ENCODE measurements at regions not wholly inside any gene's neighbourhood (a gene's known extent, or its start where the extent isn't known, plus 50 kb on each side); places are given as distances from the start of the nearest gene placed in this dataset.
"Not testable (repeated sequence)": the region's sequence is repeated elsewhere in the genome, so short reads cannot be mapped to it uniquely, and the experiment has no call there.

DNA sequence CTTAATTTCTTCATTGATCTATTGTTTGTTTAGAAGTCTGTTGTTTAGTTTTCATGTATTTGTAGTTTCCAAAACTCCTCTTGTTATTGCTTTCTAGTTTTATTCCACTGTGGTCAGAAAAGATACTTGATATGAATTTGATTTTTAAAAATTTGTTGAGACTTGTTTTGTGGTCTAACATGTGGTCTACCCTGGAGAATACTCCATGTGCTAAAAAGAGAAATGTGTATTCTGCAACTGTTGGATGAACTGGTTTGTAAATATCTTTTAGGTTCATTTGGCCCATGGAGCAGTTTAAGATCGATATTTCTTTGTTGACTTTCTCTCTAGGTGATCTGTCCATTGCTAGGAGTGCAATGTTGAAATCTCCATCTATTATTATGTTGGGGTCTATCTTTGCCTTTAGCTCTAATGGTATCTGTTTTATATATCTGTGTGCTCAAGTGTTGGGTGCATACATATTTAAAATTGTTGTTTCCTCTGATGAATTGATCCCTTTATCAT, 150.6 kb upstream of the ATP10B start:
- DNase-seq (ENCODE audit: low read depth) = no peak
- no peak overlapping the region for H3K4me3 ChIP-seq (ENCODE audit: low read depth, low read length)
- TF ChIP-seq CTCF (conservative IDR thresholded peaks at IDR 0.05; ENCODE audit: low read depth, low read length) = no peak

DNA sequence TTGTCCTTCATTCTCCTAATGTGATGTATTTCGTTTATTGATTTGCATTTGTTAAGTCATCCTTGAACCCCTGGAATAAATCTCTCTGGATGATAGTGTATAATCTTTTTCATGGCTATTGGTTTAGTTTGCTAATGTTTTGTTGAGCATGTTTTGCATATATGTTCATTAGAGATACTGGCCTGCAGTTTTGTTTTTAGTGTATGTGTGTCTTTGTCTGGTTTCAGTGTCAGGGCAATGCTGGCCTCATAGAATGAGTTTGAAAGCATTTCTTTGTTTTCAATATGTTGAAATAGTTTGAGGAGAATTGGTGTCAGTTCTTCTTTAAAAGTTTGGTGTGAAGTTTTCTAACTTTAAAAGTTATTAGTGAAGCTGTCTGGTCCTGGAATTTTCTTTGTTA, 149.6 kb upstream of the ATP10B start:
- H3K4me3 ChIP-seq (ENCODE audit: low read depth, low read length) = no peak overlapping the region
- TF ChIP-seq CTCF (conservative IDR thresholded peaks at IDR 0.05; ENCODE audit: low read depth, low read length) = no peak
- DNase-seq (ENCODE audit: low read depth) = no peak

DNA sequence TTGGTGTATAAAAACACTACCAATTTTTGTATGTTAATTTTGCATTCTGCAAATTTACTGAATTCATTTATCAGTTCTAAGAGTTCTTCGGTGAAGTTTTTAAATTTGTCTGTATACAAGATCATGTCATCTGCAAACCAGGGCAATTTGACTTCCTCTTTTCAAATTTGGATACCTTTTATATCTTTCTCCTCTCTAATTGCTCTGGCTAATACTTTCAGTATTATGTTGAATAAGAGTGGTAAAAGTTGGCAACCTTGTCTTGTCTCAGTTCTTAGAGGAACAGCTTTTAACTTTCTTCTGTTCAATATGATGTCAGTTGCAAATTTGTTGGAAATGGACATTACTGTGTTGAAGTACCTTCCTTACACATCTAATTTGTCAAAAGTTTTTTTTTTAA, 149.1 kb upstream of the ATP10B start:
- DNase-seq (ENCODE audit: low read depth); H3K4me3 ChIP-seq (ENCODE audit: low read depth, low read length): not testable (repeated sequence)

DNA sequence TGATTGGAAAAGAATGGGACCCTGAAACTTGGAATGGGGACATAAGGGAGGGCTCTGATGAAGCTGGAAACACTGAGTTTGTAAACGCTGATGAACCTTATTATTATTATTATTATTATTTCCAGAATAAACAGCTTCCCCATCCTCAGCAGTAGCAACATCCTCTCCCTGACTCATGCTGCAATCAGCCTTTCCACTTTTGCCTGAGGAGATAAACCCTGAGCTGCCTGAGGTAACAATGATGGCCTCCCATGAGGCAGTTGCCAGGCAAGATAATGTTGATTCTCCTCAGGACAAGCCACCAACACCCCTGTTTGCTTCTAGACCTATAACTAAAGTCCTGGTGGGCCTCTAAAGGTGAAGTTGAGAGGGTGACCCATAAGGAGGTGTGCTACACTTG, 139.2 kb upstream of the ATP10B start:
- no peak for DNase-seq (ENCODE audit: low read depth)
- no peak for TF ChIP-seq CTCF (conservative IDR thresholded peaks at IDR 0.05; ENCODE audit: low read depth, low read length)
- H3K4me3 ChIP-seq (ENCODE audit: low read depth, low read length) = no peak overlapping the region

GRCh38 chr5:160979385-160979784, 127.4 kb upstream of the ATP10B start:
- no peak for TF ChIP-seq CTCF (conservative IDR thresholded peaks at IDR 0.05; ENCODE audit: low read depth, low read length)
- no peak overlapping the region for H3K4me3 ChIP-seq (ENCODE audit: low read depth, low read length)
- no peak for DNase-seq (ENCODE audit: low read depth)

GRCh38 chr5:160978944-160979343, 126.9 kb upstream of the ATP10B start:
- TF ChIP-seq CTCF (conservative IDR thresholded peaks at IDR 0.05; ENCODE audit: low read depth, low read length) = no peak
- H3K4me3 ChIP-seq (ENCODE audit: low read depth, low read length) = no peak overlapping the region
- no peak for DNase-seq (ENCODE audit: low read depth)

DNA sequence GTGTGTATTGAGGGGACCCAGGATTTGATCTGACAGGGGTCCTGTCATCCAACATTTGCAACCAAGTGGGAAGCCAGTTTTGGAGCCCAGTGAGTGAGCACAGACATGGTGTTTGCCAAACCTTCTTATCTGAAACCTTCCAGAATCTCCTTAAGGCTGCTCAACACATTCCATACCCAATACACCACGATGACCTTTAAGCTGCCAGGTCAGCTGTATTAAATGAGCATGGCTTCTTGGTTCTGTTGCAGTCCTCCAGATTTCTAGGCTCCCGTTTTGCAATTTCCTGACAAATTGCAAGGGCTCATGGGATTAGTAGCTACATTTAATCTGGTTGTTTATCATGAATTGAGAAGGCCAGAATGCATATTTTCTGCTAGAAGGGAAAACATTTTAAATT, 124.2 kb upstream of the ATP10B start:
- no peak for DNase-seq (ENCODE audit: low read depth)
- H3K4me3 ChIP-seq (ENCODE audit: low read depth, low read length) = no peak overlapping the region
- TF ChIP-seq CTCF (conservative IDR thresholded peaks at IDR 0.05; ENCODE audit: low read depth, low read length) = no peak
